ENCODE measurements at regions not wholly inside any gene's neighbourhood (a gene's known extent, or its start where the extent isn't known, plus 50 kb on each side); places are given as distances from the start of the nearest gene placed in this dataset.
A peak's percentile ranks its signal among the peaks of the same experiment; 100 is the strongest.
"Not testable (repeated sequence)": the region's sequence is repeated elsewhere in the genome, so short reads cannot be mapped to it uniquely, and the experiment has no call there.

- no peak for DNase-seq
- intact Hi-C loops (cut with DNase I) = no loop called here
Observed at GRCh38 chr9:100774962-100775361, 197.1 kb downstream of the CAVIN4 start.

DNA sequence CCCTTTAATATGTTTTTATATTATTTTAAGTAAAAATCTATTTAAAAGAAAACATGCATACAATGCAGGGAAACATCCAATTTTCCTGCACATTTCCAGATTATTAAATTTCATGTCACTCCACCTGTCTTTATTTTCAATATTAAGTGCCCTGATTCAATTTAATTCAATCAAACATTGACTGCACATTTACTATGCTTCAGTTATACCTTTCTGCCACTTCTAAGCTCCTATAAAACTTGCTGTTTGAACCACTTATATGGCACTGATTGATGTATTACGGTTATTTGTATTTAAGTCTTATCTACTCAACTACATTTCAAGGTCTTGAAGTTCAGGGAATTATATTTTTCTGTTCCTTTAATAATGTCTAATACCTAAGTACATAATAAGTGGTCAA, 198.0 kb downstream of the CAVIN4 start:
- no peak for DNase-seq
- intact Hi-C loops (cut with DNase I) = no loop called here

DNA sequence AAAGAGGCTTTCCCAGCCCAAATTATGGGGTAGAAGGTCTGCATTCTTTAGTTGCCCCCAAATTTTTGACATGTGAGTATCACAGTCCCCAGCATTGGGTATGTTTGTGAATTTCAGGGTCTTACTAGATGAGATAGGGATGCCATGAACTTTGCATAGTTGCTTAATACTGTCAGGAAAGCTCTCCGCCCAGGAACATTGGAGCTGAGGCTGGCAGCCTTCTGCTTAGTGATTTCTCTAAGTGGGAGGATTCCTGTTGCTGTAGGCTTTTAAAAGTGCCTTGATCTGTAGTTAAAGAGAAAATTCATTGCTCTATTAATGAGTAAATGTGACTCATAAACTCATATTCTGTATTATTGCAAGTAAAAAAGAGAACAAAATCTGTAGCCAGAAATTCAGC, 206.9 kb downstream of the CAVIN4 start:
- intact Hi-C loops (cut with DNase I) = no loop called here
- peak in 36 of 42 donors; percentile 6 to 76 (median 31) for DNase-seq

DNA sequence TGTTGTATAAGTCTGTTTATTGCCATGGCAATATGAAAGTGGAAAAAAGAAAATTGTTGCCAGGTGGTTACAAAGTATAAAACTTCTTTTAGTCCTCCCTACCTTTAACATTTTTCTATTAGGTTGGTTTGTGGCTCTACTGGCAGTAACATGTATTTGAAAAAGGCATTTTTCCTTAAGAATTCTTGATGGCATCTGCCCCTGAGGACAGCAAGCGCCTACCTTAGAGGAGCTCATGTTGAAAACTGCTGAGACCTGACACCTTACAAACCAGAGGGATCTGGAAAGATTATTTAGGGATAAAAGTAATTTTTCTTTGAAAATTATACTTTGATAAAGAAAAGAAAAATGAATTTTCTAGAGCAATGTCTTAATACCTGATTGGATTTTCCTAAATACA, 208.1 kb downstream of the CAVIN4 start:
- DNase-seq = no peak
- intact Hi-C loops (cut with DNase I) = no loop called here

DNA sequence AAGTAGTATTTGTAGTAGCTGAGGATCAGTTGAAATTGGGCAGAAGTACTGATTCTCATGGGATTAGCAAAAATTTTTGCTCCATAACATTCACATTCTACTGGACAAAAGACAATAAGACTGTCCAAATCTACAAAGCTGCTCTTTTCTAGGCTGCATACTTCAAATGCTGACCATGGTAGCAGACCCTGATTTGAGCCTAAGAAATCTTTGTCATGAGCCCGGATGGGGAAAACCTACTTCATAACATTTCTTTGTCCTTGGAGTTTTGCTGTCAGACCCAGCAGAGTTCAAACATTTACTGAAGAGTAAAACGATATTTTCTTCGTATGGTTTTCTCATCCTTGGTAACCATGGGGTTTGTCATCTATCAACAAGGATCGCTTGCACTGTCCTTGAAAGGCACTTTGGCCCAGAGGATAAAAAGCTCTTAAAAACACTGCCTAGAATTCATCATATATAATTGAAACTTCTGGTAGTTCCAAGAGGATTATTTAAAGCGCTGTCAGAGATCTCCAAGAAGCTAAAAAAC, 216.9 kb downstream of the CAVIN4 start:
- intact Hi-C loops (cut with DNase I) = no loop called here
- DNase-seq = no peak

GRCh38 chr9:100803956-100804355, 224.6 kb upstream of the PLPPR1 start:
- intact Hi-C loops (cut with DNase I) = no loop called here
- DNase-seq = peak in 1 of 42 donors; percentile 11

DNA sequence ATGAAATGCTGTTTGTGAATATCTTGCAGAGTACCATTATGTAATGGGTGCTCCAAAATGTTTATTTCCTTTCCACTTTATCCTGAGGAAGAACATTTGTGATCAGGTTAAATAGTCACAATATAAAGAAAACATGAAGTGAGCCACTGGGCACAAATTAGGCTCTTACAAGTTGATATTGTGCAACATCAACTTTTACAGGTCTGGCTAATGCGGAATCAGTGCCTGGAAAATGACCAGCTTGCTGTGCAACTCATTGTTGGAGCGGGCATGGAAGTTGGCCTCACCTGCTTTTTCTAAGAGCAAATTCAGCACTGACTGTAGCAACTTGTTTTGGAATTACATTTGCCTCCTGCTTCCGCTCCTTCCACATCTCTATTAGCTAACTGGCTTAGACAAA, 216.9 kb upstream of the PLPPR1 start:
- no peak for DNase-seq

DNA sequence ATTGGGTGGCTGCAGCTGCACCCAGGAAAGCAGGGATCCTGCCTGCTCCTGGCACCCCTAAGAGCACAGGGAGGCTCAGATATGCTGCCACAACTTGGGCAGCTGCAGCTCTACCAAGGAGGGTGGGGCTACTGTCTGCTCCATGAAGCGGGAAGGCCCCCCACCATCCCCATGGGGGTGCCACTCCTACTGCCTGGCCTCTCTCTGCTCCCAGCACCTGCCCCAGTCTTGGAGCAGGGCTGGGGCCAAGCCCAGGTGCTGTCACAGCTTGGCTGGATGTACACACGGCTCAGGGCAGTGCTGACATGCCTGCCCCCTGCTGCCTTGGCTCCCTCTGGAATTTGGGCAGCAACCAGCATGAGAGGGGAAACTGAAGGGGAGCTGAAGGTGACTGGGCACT, 214.7 kb upstream of the PLPPR1 start:
- intact Hi-C loops (cut with DNase I) = no loop called here
- DNase-seq = no peak

More for the DNA sequence above, 216.9 kb upstream of the PLPPR1 start:
- intact Hi-C loops (cut with DNase I) = no loop called here

DNA sequence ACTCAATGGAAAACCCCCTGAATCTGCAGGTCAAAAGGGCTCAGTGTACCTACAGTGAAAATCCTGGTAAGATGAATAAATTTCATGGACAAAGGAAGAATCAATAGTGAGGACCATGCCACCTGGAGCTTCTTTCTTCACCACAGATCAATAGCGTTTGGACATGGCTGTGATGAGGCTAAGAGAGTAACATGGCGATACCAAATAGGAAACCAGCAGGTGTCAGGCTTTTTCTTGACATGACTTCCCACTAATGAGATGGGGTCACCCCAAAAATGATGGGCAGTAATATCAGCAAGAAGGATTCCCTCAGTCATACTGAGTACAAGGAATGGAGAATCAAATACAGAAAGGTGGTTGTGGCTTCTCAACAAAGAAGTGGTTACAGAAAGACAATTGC, 208.5 kb upstream of the PLPPR1 start:
- intact Hi-C loops (cut with DNase I) = no loop called here
- DNase-seq = no peak

DNA sequence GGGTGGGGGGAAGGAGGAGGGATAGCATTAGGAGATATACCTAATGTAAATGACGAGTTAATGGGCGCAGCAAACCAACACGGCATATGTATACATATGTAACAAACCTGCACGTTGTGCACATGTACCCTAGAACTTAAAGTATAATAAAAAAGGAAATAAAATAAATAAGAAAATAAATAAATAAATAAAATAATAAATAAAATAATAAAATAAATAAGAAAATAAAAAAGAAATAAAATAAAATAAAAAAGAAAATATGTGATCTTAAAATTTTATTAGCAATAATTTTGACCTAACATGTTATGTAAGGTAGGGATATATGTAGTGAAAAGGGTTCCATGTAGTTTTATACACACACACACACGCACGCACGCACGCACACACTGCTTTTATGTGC, 195.5 kb upstream of the PLPPR1 start:
- DNase-seq; intact Hi-C loops (cut with DNase I): not testable (repeated sequence)

- intact Hi-C loops (cut with DNase I) = no loop called here
- DNase-seq = no peak
Observed at GRCh38 chr9:100838857-100839256, 189.7 kb upstream of the PLPPR1 start.

GRCh38 chr9:100848726-100849125, 179.8 kb upstream of the PLPPR1 start:
- DNase-seq = no peak
- intact Hi-C loops (cut with DNase I) = no loop called here

GRCh38 chr9:100852088-100852487, 176.4 kb upstream of the PLPPR1 start:
- intact Hi-C loops (cut with DNase I) = no loop called here
- DNase-seq = no peak

DNA sequence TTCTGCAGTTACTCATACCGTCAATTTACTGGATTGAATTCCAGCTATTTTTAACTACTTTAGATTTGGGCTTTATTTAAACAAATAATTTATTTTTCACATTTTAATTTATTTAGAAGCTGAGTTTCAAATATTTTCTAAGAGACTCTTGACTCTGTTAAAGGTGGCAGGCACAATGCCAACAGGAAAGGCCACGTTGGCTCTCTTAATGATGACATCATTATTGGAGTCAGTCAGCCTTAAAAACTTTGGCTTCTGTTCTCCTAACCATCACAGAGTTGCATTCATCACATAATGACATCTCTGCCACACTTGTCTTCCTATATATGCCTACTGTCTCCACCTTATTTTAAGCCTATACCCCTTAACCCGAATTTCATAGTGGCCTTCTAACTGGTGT, 172.3 kb upstream of the PLPPR1 start:
- intact Hi-C loops (cut with DNase I) = no loop called here
- DNase-seq = no peak

DNA sequence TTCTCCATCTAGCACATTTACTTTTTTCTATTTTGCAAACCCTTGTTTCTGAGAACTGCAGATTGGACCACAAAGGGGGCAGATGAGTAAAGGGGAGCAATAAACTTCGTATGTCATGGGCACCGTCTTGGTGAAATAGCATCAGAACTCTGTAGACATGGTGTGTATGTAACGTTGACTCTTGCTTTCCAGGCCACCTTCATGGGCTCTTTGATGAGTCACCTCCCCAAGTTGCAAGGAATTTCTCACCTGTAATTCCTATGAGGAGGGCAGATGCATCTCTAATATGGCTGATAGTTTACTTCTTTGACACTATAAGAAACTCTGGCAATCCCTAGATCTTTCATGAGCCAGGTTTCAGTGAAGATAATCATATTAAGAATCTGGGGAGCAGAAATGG, 163.4 kb upstream of the PLPPR1 start:
- DNase-seq = no peak
- intact Hi-C loops (cut with DNase I) = no loop called here

- intact Hi-C loops (cut with DNase I) = no loop called here
- no peak for DNase-seq
Observed at GRCh38 chr9:100865648-100866047, 162.9 kb upstream of the PLPPR1 start.

GRCh38 chr9:100869326-100869725, 159.2 kb upstream of the PLPPR1 start:
- DNase-seq = no peak
- intact Hi-C loops (cut with DNase I) = no loop called here

- DNase-seq = no peak
- intact Hi-C loops (cut with DNase I) = no loop called here
Observed at GRCh38 chr9:100879884-100880283, 148.6 kb upstream of the PLPPR1 start.

DNA sequence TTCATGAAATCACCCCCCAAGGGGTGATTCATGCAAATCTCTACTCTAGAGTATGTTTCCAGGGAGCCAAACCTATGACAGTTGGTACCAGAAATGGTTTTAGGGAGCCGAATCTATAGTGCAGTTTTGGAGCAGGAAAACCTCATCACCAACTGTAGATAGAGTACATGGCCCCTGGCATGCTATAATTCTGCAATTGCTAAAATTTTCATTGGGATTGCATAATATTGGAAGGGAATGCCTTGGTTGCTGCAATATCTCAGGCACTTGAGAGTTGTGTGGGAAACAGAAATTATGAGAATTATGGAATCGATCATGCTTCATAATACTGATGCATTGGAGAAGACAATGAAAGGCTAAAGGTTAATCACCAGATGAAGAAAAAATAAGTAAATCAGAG, 148.2 kb upstream of the PLPPR1 start:
- DNase-seq = no peak
- intact Hi-C loops (cut with DNase I) = no loop called here

DNA sequence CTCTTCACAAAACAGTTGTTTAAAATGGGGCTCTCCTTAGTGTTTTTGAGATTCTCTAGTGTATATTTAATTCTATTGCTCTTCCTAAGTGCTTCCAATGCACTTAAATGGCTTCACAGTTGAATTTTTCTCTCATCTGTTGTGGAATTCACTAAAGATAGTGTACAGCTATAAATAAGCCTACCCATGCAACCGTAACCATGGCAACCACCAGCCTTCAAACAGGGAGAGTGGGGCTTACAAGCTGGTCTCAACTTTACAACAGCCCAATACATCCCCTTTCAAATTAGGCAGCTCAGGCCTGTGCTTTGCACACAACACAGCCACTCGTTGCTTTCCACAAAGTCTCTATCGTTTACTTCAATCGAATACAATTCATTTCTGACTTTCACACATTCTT, 144.0 kb upstream of the PLPPR1 start:
- intact Hi-C loops (cut with DNase I) = no loop called here
- DNase-seq = peak in 36 of 42 donors; percentile 4 to 78 (median 34)

DNA sequence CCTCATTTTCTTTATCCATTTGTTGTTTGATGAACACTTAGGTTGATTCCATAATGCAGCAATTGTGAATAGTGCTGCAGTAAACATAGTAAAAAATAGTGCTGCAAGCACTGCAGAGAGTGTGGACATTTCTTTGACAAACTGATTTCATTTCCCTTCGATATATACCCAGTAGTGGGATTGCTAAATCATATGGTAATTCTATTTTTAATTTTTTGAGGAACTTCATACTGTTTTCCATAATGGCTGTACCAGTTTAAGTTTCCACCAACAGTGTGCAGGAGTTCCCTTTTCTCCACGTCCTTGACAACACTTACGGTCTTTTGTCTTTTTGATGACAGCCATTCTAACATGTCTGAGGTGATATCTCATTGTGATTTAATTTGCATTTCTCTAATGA, 138.2 kb upstream of the PLPPR1 start:
- DNase-seq = no peak
- intact Hi-C loops (cut with DNase I) = no loop called here

- no peak for DNase-seq
- intact Hi-C loops (cut with DNase I) = no loop called here
Observed at GRCh38 chr9:100911273-100911672, 117.3 kb upstream of the PLPPR1 start.
